Liver (tissue), 8 donors: ENCODE measurements at regions not wholly inside any gene's neighbourhood (a gene's known extent, or its start where the extent isn't known, plus 50 kb on each side); places are given as distances from the start of the nearest gene placed in this dataset.

Experiments used
- DNase-seq: peaks from one replicate; pipeline ENCODE4 v3.0.0-alpha.2; 2017; ENCODE audit warnings: low spot score
- H3K27ac ChIP-seq, 2 donors: one replicate each; pipeline ENCODE4 v1.7.0; 2013; ENCODE audit warnings: inconsistent platforms in 2 of 2, low read length in 2 of 2, control low read depth in 1 of 2, low read depth in 1 of 2, mild to moderate bottlenecking in 1 of 2
- H3K27me3 ChIP-seq, 4 donors: one replicate each; pipeline versions ENCODE4 v1.6.1 to v1.7.0; 2013; ENCODE audit warnings: low read length in 3 of 4, inconsistent platforms in 1 of 4, mild to moderate bottlenecking in 1 of 4, moderate library complexity in 1 of 4; ENCODE audit not compliant: control insufficient read depth in 4 of 4, insufficient read depth in 4 of 4
- H3K36me3 ChIP-seq, 4 donors: one replicate each; pipeline versions ENCODE4 v1.6.1 to v1.7.0; 2013; ENCODE audit warnings: low read length in 3 of 4, mild to moderate bottlenecking in 3 of 4, low read depth in 1 of 4, moderate library complexity in 1 of 4; ENCODE audit not compliant: control insufficient read depth in 4 of 4, insufficient read depth in 3 of 4
- H3K4me1 ChIP-seq, 4 donors: one replicate each; pipeline versions ENCODE4 v1.6.1 to v1.7.0; 2013; ENCODE audit warnings: low read length in 3 of 4, mild to moderate bottlenecking in 3 of 4, moderate library complexity in 1 of 4; ENCODE audit not compliant: control insufficient read depth in 4 of 4, insufficient read depth in 4 of 4
- H3K4me3 ChIP-seq, 3 donors: one replicate each; pipeline versions ENCODE4 v1.6.1 to v1.7.0; 2013; ENCODE audit warnings: low read length in 3 of 3, control low read depth in 1 of 3, low read depth in 1 of 3, mild to moderate bottlenecking in 1 of 3
- H3K9ac ChIP-seq, 2 donors: one replicate each; pipeline ENCODE4 v1.7.0; 2013; ENCODE audit warnings: low read length in 2 of 2, mild to moderate bottlenecking in 2 of 2, moderate library complexity in 2 of 2, control low read depth in 1 of 2, low read depth in 1 of 2
- H3K9me3 ChIP-seq, 4 donors: one replicate each; pipeline versions ENCODE4 v1.6.1 to v1.7.0; 2013; ENCODE audit warnings: low read length in 3 of 4; ENCODE audit not compliant: control insufficient read depth in 4 of 4
- ATF3 ChIP-seq: IDR thresholded peaks from 2 replicates; pipeline ENCODE4 v1.6.1; 2016; ENCODE audit warnings: antibody characterized with exemption
- CTCF ChIP-seq: fragments of 150-350 bp; IDR thresholded peaks from 2 replicates; pipeline ENCODE4 v1.5.1; 2017; ENCODE audit warnings: improper control_type of control experiment, low read depth, low read length; ENCODE audit not compliant: missing input control
- EGR1 ChIP-seq, 2 donors: IDR thresholded peaks; 2 replicates each; pipeline ENCODE4 v1.6.1; 2016 to 2018; ENCODE audit warnings: antibody characterized with exemption in 2 of 2, low read depth in 2 of 2
- FOXA2 ChIP-seq: IDR thresholded peaks from 2 replicates; pipeline ENCODE4 v1.6.1; 2016; ENCODE audit warnings: antibody characterized with exemption
- HNF4A ChIP-seq, 2 donors: conservative IDR thresholded peaks; 2 replicates each; pipeline ENCODE4 v1.6.1; 2016; ENCODE audit warnings: antibody characterized with exemption in 2 of 2, mild to moderate bottlenecking in 2 of 2
- HNF4G ChIP-seq: IDR thresholded peaks from 2 replicates; pipeline ENCODE4 v1.6.1; 2016; ENCODE audit warnings: antibody characterized with exemption
- JUND ChIP-seq, 2 donors: IDR thresholded peaks; 2 replicates each; pipeline ENCODE4 v1.6.1; 2016; ENCODE audit warnings: antibody characterized with exemption in 2 of 2
- NR2F2 ChIP-seq: IDR thresholded peaks from 2 replicates; pipeline ENCODE4 v1.6.1; 2016; ENCODE audit warnings: antibody characterized with exemption
- REST ChIP-seq: IDR thresholded peaks from 2 replicates; pipeline ENCODE4 v1.6.1; 2016; ENCODE audit warnings: antibody characterized with exemption, mild to moderate bottlenecking
- RXRA ChIP-seq, 2 donors: IDR thresholded peaks; 2 replicates each; pipeline ENCODE4 v1.6.1; 2017 to 2018; ENCODE audit warnings: antibody characterized with exemption in 2 of 2, mild to moderate bottlenecking in 1 of 2
- SP1 ChIP-seq: IDR thresholded peaks from 2 replicates; pipeline ENCODE4 v1.6.1; 2018; ENCODE audit warnings: antibody characterized with exemption, mild to moderate bottlenecking
- WGBS: extraction: QIAGEN DNeasy Blood & Tissue Kit; methylation state at CpG from one replicate; pipeline ENCODE4 v1.1.7; 2013; 5-methylcytosine and 5-hydroxymethylcytosine counted together
- donor health status: healthy.
- donor health status: healthy.
- donor health status: healthy.
- donor health status: healthy.
- donor health status: healthy.

DNA sequence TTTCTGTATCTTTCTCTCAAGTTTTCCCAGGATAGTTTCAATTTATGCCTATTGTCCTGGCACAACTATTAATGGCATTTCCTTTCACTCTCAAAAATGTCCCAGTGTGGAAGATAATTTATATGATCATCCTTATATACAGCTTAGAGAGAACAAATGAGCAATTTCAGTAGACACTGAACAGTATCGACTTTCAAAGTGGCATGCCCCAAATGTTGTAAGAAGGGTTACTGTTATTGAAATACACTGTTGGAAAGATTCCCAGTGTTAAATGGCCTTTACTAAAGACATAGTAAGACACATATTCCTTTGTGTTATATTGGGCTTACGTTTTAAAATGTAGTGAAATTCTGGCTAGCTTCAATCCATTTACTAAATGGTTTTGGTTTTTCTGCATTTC is 202.3 kb upstream of the CDKN3 start:
- H3K4me3 ChIP-seq = no peak overlapping the region
- no peak for DNase-seq
- H3K9me3 ChIP-seq = no peaks in the 10 kb centered on the region
- no peak overlapping the region for H3K27ac ChIP-seq
- peaks cover 0 to 6% (median 0%) of the 10 kb centered on the region in 4 donors for H3K4me1 ChIP-seq
- 93% methylated on average over 2 of the region's 2 CpGs for WGBS
- TF ChIP-seq CTCF (no peak), FOXA2 (no peak), RXRA (IDR thresholded peaks at IDR 0.05) (no peak), HNF4A (conservative IDR thresholded peaks at IDR 0.05) (no peak), REST (no peak)
- H3K27me3 ChIP-seq = no peaks in the 10 kb centered on the region
- no peak overlapping the region for H3K9ac ChIP-seq
- no peaks in the 10 kb centered on the region for H3K36me3 ChIP-seq

DNA sequence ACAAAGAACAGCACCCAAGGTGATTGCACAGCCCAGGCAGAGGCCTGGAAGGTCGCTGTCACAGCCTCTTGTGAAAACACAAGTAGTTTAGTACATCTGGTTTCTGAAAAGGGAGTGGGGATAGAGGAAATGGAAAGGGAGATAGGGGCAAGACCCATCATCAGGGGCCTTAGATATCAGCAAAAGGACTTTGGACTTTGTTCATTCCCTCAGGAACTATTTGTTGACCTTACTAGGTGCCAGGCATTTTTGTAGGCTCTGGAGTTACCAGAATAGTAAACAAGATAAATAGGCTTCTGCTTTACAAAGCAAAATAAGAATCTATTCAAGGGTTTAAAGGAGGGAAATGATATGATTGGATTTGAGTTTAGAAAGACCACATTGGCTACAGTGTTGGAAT is 199.4 kb upstream of the CDKN3 start:
- no peak for DNase-seq
- Histone ChIP-seq H3K4me1 (peaks cover 0 to 6% (median 0%) of the 10 kb centered on the region in 4 donors), H3K36me3 (no peaks in the 10 kb centered on the region), H3K27ac (no peak overlapping the region), H3K27me3 (no peaks in the 10 kb centered on the region), H3K9me3 (no peaks in the 10 kb centered on the region), H3K4me3 (no peak overlapping the region), H3K9ac (no peak overlapping the region)
- 55% methylated on average over 1 of the region's 1 CpG for WGBS
- no peak for TF ChIP-seq ATF3
- TF ChIP-seq HNF4G = peak; percentile 49
- TF ChIP-seq HNF4A (conservative IDR thresholded peaks at IDR 0.05) = peak; percentile 79 to 81
- no peak for TF ChIP-seq JUND (IDR thresholded peaks at IDR 0.05)

DNA sequence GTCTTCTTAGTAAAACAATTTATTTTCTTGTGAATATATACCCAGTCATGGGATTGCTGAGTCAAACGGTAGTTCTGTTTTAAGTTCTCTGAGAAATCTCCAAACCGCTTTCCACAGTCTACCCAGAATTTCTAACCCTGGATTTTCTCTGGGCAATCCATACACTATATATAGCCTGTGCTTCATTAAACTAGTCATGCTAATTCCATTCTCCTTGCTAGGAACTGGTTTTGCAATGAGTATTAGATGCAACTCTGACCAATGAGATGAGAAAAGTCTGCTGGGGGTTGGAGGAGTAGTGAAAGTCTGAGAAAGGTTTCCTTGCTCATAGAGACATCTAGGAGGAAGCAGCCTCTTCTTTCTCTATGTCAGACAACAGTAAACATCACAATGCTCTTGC is 196.1 kb upstream of the CDKN3 start:
- no peak for DNase-seq
- no peak overlapping the region for H3K9ac ChIP-seq
- peaks cover 0 to 6% (median 0%) of the 10 kb centered on the region in 4 donors for H3K4me1 ChIP-seq
- H3K4me3 ChIP-seq = no peak overlapping the region
- H3K27me3 ChIP-seq = no peaks in the 10 kb centered on the region
- WGBS = 97% methylated on average over 2 of the region's 2 CpGs
- H3K36me3 ChIP-seq = no peaks in the 10 kb centered on the region
- H3K9me3 ChIP-seq = no peaks in the 10 kb centered on the region
- TF ChIP-seq SP1 = no peak
- no peak for TF ChIP-seq HNF4G
- TF ChIP-seq EGR1 (IDR thresholded peaks at IDR 0.05; ENCODE audit: low read depth in 2 of 2) = no peak
- no peak for TF ChIP-seq NR2F2
- TF ChIP-seq ATF3 = no peak
- no peak overlapping the region for H3K27ac ChIP-seq
